ENCODE measurements at regions not wholly inside any gene's neighbourhood (a gene's known extent, or its start where the extent isn't known, plus 50 kb on each side); places are given as distances from the start of the nearest gene placed in this dataset.
"Not testable (repeated sequence)": the region's sequence is repeated elsewhere in the genome, so short reads cannot be mapped to it uniquely, and the experiment has no call there.

GRCh38 chrX:98068024-98068580, 1184.4 kb downstream of the RPA4 start:
- DNase-seq = no peak

GRCh38 chrX:98071331-98071730, 1187.6 kb downstream of the RPA4 start:
- DNase-seq = no peak

GRCh38 chrX:98077440-98077839, 1193.7 kb downstream of the RPA4 start:
- no peak for DNase-seq

GRCh38 chrX:98111684-98112083, 1228.0 kb downstream of the RPA4 start:
- DNase-seq = no peak

GRCh38 chrX:98114021-98114420, 1230.3 kb downstream of the RPA4 start:
- DNase-seq = no peak

DNA sequence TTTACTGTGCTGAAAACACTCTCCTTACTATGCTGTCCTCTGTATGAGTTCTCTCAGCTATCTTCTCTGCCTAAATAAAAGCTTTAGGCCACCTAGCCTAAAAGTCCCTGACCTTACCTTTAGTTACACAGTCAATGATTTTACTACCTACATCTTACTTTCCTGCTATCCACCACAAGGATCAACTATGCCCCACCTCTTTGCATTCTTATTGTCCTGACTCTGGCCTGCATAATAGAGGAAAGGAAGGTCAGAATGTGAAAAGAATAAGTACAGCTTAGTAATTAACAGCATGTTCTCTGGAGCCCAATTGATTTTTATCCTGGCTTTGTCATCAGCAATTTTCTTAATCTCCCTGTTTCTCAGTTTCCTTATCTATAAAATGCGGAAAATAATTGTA, 1257.8 kb downstream of the RPA4 start:
- DNase-seq = no peak

DNA sequence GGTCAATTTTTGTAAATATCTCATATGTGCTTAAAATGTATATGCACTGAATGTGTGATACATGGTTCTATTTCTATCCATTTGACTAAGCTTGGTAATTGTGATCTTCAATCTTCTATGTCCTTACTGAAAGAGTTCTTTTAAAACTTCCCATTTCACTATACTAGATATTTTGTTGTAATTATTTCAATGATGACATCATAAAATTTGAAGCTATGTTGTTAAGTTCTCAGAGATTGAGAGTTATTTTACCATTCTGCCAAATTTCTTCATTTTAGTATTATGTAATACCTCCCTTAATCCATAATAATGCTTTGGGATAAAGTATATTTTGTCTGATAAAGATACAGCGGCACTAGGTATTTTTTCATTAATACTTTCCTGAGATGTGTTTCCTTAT, 1307.3 kb downstream of the RPA4 start:
- DNase-seq = no peak

DNA sequence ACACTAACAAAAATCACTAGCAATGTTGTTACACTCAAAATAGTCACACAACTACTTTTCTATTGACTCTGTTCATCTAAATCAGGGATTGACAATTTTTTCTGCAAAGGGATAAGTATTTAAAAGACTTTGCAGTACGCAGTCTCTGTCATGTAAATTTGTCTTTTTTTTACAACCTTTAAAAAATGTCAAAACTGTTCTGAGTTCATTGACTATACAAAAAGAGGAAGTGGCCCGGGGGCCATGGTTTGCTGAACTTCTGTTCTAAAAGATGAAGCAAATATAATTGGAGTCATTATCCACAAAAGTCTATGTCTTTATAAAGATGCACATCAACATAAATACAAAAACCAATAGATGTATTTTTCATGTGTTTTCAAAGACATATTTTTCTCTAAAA, 1310.3 kb downstream of the RPA4 start:
- no peak for DNase-seq

DNA sequence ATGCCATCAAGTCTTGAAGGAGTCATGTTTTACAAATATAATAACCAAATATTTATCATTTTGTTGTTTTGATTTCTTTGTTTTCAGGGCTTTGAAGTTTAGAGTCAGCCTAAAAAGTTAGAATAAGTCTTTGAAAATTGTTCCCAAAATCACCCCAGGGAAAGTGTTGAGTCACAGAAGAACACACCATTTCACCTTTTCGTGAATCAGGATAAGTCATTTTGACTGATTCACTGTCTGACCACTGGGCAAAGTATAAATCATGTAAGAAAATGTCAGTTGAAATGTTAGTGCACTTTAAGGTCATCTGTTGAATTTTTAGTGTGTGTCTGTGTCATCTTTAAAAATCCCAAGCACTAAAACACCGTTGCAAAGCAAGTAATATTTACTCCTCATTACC, 1320.1 kb downstream of the RPA4 start:
- peak; percentile 1 for DNase-seq

DNA sequence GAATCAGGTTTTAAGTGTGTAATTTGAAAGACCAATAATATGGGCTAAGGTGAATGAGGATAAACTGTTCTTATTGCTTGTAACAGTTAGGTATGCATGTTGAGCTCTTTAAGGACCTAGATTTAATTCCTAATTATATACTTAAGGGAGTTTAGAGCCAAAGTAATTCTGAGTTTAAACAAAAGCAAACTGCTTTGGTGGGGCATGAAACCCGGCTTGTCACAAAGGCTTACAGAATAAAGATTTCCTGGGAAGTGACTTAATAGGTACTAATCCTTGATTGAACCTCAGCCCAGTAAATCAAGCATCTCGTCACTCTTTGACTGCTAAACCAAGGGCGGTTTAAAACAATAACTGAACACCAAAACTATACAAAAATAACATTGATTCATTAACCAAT, 1324.2 kb downstream of the RPA4 start:
- DNase-seq = no peak

DNA sequence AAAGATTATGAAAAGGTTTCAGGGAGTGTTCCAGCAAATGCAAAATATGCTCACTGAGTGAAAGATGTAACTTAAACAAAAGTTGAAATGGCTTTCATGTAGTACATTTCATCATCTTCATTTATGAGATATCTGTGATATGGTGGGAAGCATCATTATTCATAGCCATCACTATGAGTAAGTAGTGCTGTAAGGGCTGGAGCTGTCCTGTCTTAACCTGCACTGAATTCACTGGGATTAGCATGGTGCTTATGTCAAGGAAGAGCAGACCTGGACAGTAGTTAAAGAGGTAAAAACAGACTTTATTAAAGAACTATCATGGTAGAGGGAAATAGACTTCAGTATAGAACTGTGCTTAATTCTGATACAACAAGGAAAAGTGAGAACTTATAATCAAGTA, 1347.3 kb downstream of the RPA4 start:
- DNase-seq = no peak

- DNase-seq = not testable (repeated sequence)
Measured at GRCh38 chrX:98240061-98240460, 1356.4 kb downstream of the RPA4 start.

DNA sequence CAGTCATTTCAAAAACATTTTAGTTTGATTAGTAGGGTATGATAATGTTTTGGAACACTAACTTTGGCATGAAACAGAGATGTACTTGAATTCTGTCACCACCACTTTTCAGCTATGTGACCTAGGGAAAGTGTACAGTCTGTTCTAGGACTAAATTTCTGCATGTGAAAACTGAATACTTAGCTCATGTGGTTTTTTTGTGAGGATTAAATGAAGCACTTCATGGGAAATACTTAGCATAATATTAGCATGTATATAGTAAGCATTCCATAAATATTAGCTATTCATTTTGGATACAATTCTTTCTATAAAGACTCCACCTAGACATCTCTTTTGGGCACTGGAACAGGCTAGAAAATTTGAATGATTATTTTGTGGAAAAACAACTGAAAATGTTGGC, 1379.4 kb downstream of the RPA4 start:
- DNase-seq = no peak

DNA sequence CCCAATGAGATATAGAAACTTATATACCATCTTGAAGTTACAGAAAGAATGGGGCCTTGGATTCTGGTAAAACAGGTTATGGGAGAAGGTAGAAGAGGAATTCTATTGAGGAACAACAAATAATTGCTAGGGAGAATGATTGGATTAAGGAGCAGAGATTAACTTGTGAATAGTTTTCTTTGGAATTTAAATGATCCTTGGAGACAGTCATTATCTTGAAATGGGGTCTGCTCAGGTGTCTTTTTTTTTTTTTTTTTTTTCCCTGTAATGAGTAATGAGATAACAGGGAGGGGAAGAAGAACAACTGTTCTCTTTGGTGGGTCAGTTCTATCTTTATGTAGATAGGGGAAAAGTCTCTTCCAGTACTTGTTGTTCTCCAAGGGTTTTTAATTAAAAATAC, 1406.0 kb downstream of the RPA4 start:
- DNase-seq = no peak

GRCh38 chrX:98294310-98294709, 1410.6 kb downstream of the RPA4 start:
- DNase-seq = no peak

DNA sequence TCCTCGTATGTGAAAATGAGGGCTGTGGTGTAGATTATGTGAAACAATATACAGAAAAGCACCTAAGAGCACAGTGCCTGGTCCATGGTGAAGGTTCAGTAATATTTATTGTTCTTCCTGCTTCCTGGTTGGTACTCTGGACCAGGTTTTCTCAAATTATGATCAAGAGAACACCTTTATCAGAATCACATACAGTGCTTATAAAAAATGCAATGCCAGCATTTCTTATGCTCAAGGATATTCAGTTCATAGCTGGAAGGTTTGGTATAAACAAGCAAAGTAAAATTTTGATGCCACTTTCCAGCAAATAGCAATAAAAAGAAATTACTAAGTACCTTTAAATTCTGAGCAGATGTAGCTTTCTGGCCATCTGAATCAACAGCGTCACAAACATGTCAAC, 1412.4 kb downstream of the RPA4 start:
- DNase-seq = no peak

GRCh38 chrX:98299785-98300184, 1416.1 kb downstream of the RPA4 start:
- no peak for DNase-seq

GRCh38 chrX:98300536-98300935, 1416.8 kb downstream of the RPA4 start:
- not testable (repeated sequence) for DNase-seq

DNA sequence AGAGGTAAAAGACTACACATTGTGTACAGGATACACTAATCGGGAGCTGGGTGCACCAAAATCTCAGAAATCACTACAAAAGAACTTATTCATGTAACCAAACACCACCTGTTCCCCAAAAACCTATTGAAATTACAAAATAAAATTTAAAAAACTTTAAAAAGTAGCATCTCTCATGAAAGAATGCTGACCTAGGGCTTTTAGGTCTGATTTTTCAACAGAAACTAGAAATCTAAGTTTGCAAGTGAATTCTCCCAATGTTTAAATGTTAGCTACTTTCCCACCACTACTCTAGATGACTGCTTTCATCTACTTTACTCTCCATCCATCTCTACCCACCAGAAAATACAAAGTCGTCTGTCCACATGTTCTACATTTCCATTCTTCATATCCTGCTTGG, 1447.7 kb downstream of the RPA4 start:
- DNase-seq = no peak

- peak; percentile 0 for DNase-seq
Measured at GRCh38 chrX:98338544-98338943, 1454.8 kb downstream of the RPA4 start.

DNA sequence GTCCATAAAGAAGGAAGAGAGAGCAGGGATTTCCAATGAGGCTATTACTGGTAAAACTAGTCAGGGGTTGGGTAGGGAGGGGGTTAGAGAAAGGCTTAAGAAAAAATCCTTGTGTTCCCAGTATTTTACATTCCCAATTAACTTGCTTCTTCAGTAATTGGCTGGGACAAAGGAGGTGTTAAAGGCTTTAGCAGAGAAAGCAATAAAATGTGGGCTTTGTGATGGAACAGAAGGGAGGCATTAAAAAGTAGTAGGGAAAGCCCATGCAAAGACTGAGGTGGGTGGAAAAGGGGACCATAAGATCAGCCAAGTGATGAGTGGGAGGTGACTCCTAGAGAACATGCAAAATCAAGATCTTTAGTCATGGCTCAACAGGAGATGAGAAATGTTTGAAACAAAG, 1467.2 kb downstream of the RPA4 start:
- no peak for DNase-seq

- DNase-seq = no peak
Measured at GRCh38 chrX:98357146-98357545, 1473.4 kb downstream of the RPA4 start.

- no peak for DNase-seq
Measured at GRCh38 chrX:98362630-98363029, 1478.9 kb downstream of the RPA4 start.

- DNase-seq = no peak
Measured at GRCh38 chrX:98371994-98372393, 1488.3 kb downstream of the RPA4 start.

DNA sequence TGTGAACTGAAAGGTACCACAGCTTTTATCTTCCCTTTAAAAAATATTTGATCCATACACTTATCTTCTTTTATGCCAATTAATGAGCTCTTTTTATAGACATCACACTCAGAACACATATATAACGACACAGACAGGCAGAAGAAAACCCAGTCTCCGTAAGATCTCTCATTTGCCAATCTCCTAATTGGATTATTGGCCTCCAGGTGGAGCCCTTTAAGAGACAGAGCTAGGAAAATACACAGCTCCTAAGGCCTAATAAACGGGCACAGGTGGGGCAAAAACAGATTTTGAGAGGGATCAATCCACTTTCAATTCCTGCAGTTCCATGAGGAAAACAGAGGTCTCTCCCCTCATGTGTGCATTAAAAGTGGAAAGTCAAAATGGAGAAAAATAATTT, 1495.4 kb downstream of the RPA4 start:
- DNase-seq = no peak

- DNase-seq = no peak
Measured at GRCh38 chrX:98380106-98380505, 1496.4 kb downstream of the RPA4 start.

Measured in fibroblast of skin of right quadriceps (primary cell).